ENCODE measurements at regions not wholly inside any gene's neighbourhood (a gene's known extent, or its start where the extent isn't known, plus 50 kb on each side); places are given as distances from the start of the nearest gene placed in this dataset.

GRCh38 chr5:12019306-12019705 is 115.1 kb upstream of the CTNND2 start:
- no peak for ATAC-seq (ENCODE audit: insufficient read depth, low read depth)
- Histone ChIP-seq H3K9me3 (ENCODE audit: insufficient read depth, low read length, severe bottlenecking) (no peaks in the 10 kb centered on the region), H3K36me3 (ENCODE audit: insufficient read depth, low read length) (no peaks in the 10 kb centered on the region), H2AFZ (ENCODE audit: low read depth, low read length) (no peak overlapping the region), H3K27ac (ENCODE audit: low read length) (no peak overlapping the region), H3K4me1 (ENCODE audit: insufficient read depth, low read length) (no peaks in the 10 kb centered on the region), H4K20me1 (ENCODE audit: insufficient read depth, low read length) (no peaks in the 10 kb centered on the region), H3K4me2 (ENCODE audit: insufficient read depth, low read length) (no peak overlapping the region), H3K27me3 (ENCODE audit: insufficient read depth, low read length, poor library complexity) (no peaks in the 10 kb centered on the region), H3K79me2 (ENCODE audit: insufficient read depth, low read length) (no peaks in the 10 kb centered on the region), H3K4me3 (ENCODE audit: low read depth in 1 of 2, low read length in 2 of 2) (no peak overlapping the region), H3K9ac (ENCODE audit: low read depth, low read length) (no peak overlapping the region)
- no peak for TF ChIP-seq EZH2 (IDR thresholded peaks at IDR 0.05; ENCODE audit: borderline replicate concordance, low read depth, low read length, severe bottlenecking)
- TF ChIP-seq CTCF (IDR thresholded peaks at IDR 0.05; ENCODE audit: borderline replicate concordance, extremely low read depth, low read length, poor library complexity, severe bottlenecking): no peak
- DNase-seq: no peak

GRCh38 chr5:12017007-12017406 is 112.8 kb upstream of the CTNND2 start:
- Histone ChIP-seq H3K36me3 (ENCODE audit: insufficient read depth, low read length) (no peaks in the 10 kb centered on the region), H3K4me1 (ENCODE audit: insufficient read depth, low read length) (no peaks in the 10 kb centered on the region), H3K9ac (ENCODE audit: low read depth, low read length) (no peak overlapping the region), H3K4me2 (ENCODE audit: insufficient read depth, low read length) (no peak overlapping the region), H3K9me3 (ENCODE audit: insufficient read depth, low read length, severe bottlenecking) (no peaks in the 10 kb centered on the region), H3K27me3 (ENCODE audit: insufficient read depth, low read length, poor library complexity) (no peaks in the 10 kb centered on the region), H3K27ac (ENCODE audit: low read length) (no peak overlapping the region), H4K20me1 (ENCODE audit: insufficient read depth, low read length) (no peaks in the 10 kb centered on the region), H3K4me3 (ENCODE audit: low read depth in 1 of 2, low read length in 2 of 2) (no peak overlapping the region), H3K79me2 (ENCODE audit: insufficient read depth, low read length) (no peaks in the 10 kb centered on the region), H2AFZ (ENCODE audit: low read depth, low read length) (no peak overlapping the region)
- TF ChIP-seq CTCF (IDR thresholded peaks at IDR 0.05; ENCODE audit: borderline replicate concordance, extremely low read depth, low read length, poor library complexity, severe bottlenecking) (no peak), EZH2 (IDR thresholded peaks at IDR 0.05; ENCODE audit: borderline replicate concordance, low read depth, low read length, severe bottlenecking) (no peak)
- no peak for ATAC-seq (ENCODE audit: insufficient read depth, low read depth)
- DNase-seq: no peak

- no peak for ATAC-seq (ENCODE audit: insufficient read depth, low read depth)
- Histone ChIP-seq H3K9me3 (ENCODE audit: insufficient read depth, low read length, severe bottlenecking) (no peaks in the 10 kb centered on the region), H3K4me3 (ENCODE audit: low read depth in 1 of 2, low read length in 2 of 2) (no peak overlapping the region), H4K20me1 (ENCODE audit: insufficient read depth, low read length) (no peaks in the 10 kb centered on the region), H3K27ac (ENCODE audit: low read length) (no peak overlapping the region), H3K9ac (ENCODE audit: low read depth, low read length) (no peak overlapping the region), H3K4me1 (ENCODE audit: insufficient read depth, low read length) (no peaks in the 10 kb centered on the region), H3K27me3 (ENCODE audit: insufficient read depth, low read length, poor library complexity) (no peaks in the 10 kb centered on the region), H3K36me3 (ENCODE audit: insufficient read depth, low read length) (no peaks in the 10 kb centered on the region), H2AFZ (ENCODE audit: low read depth, low read length) (no peak overlapping the region), H3K4me2 (ENCODE audit: insufficient read depth, low read length) (no peak overlapping the region), H3K79me2 (ENCODE audit: insufficient read depth, low read length) (no peaks in the 10 kb centered on the region)
- no peak for TF ChIP-seq EZH2 (IDR thresholded peaks at IDR 0.05; ENCODE audit: borderline replicate concordance, low read depth, low read length, severe bottlenecking)
- TF ChIP-seq CTCF (IDR thresholded peaks at IDR 0.05; ENCODE audit: borderline replicate concordance, extremely low read depth, low read length, poor library complexity, severe bottlenecking): no peak
- no peak for DNase-seq
Observed at GRCh38 chr5:12016159-12016746, 112.0 kb upstream of the CTNND2 start.

- no peak overlapping the region for H3K27ac ChIP-seq (ENCODE audit: low read length)
- no peaks in the 10 kb centered on the region for H4K20me1 ChIP-seq (ENCODE audit: insufficient read depth, low read length)
- H3K9me3 ChIP-seq (ENCODE audit: insufficient read depth, low read length, severe bottlenecking): no peaks in the 10 kb centered on the region
- DNase-seq (no peak), ATAC-seq (ENCODE audit: insufficient read depth, low read depth) (no peak)
- no peaks in the 10 kb centered on the region for H3K4me1 ChIP-seq (ENCODE audit: insufficient read depth, low read length)
- no peak overlapping the region for H3K4me3 ChIP-seq (ENCODE audit: low read depth in 1 of 2, low read length in 2 of 2)
- no peak overlapping the region for H2AFZ ChIP-seq (ENCODE audit: low read depth, low read length)
- TF ChIP-seq EZH2 (IDR thresholded peaks at IDR 0.05; ENCODE audit: borderline replicate concordance, low read depth, low read length, severe bottlenecking): no peak
- no peak for TF ChIP-seq CTCF (IDR thresholded peaks at IDR 0.05; ENCODE audit: borderline replicate concordance, extremely low read depth, low read length, poor library complexity, severe bottlenecking)
- H3K4me2 ChIP-seq (ENCODE audit: insufficient read depth, low read length): no peak overlapping the region
- H3K36me3 ChIP-seq (ENCODE audit: insufficient read depth, low read length): no peaks in the 10 kb centered on the region
- H3K79me2 ChIP-seq (ENCODE audit: insufficient read depth, low read length): no peaks in the 10 kb centered on the region
- no peak overlapping the region for H3K9ac ChIP-seq (ENCODE audit: low read depth, low read length)
- no peaks in the 10 kb centered on the region for H3K27me3 ChIP-seq (ENCODE audit: insufficient read depth, low read length, poor library complexity)
Observed at GRCh38 chr5:12013351-12013750, 109.1 kb upstream of the CTNND2 start.
